Neutrophil (primary cell): ENCODE measurements at regions not wholly inside any gene's neighbourhood (a gene's known extent, or its start where the extent isn't known, plus 50 kb on each side); places are given as distances from the start of the nearest gene placed in this dataset.

ENCODE experiments used
- H3K27ac ChIP-seq: fragments of 200-600 bp; sonication (generic); 2 replicates; pipeline ENCODE4 v1.5.1; 2016; ENCODE audit warnings: mild to moderate bottlenecking, moderate library complexity
- H3K27me3 ChIP-seq: fragments of 200-600 bp; sonication (generic); 2 replicates; pipeline ENCODE4 v1.6.0; 2016; ENCODE audit warnings: mild to moderate bottlenecking
- H3K36me3 ChIP-seq: fragments of 200-600 bp; sonication (generic); 2 replicates; pipeline ENCODE4 v1.5.1; 2017
- H3K4me1 ChIP-seq, 2 experiments: fragments of 200-600 bp in 1 of 2; sonication (generic) in 1 of 2; 1 replicate in 1 of 2; 2 replicates in 1 of 2; pipeline versions ENCODE4 v1.5.1 to v1.6.1; 2013 to 2016; ENCODE audit warnings: low read depth in 1 of 2, low read length in 1 of 2, mild to moderate bottlenecking in 1 of 2, moderate library complexity in 1 of 2; ENCODE audit not compliant: control insufficient read depth in 1 of 2, insufficient read depth in 1 of 2
- H3K4me3 ChIP-seq, 2 experiments: fragments of 200-600 bp in 1 of 2; sonication (generic) in 1 of 2; 1 replicate in 1 of 2; 2 replicates in 1 of 2; pipeline ENCODE4 v1.5.1; 2013 to 2016; ENCODE audit warnings: low read depth in 1 of 2, low read length in 1 of 2, mild to moderate bottlenecking in 1 of 2, moderate library complexity in 1 of 2
- H3K9me3 ChIP-seq: fragments of 200-600 bp; sonication (generic); 2 replicates; pipeline ENCODE4 v1.5.1; 2016
- CTCF ChIP-seq: fragments of 200-600 bp; sonication (generic); IDR thresholded peaks from 2 replicates; pipeline ENCODE4 v1.5.1; 2016; ENCODE audit warnings: antibody characterized with exemption

DNA sequence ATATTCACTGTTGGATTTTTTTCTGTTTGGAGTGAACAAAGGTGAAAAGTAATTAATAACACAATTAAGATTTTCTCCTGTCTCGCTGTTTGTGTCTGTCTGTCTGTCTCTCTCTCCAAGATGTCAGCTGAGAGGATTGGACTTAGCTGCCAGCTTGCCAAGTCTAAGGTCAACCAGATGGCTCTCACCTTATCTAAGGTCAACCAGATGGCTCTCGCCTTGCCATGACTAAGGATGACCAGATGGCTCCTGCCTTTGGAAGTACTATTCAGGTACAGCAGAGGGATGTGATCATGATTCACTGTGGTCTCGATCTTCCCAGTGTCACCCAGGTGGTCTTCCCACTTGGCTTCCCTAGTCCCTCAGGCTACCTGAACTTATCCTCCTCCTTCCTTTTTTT lies 1436.4 kb downstream of the UQCRFS1 start:
- H3K4me3 ChIP-seq = no peak overlapping the region
- H3K9me3 ChIP-seq = no peaks in the 10 kb centered on the region
- no peaks in the 10 kb centered on the region for H3K36me3 ChIP-seq
- peaks cover 19 to 34% of the 10 kb centered on the region in 2 experiments for H3K4me1 ChIP-seq
- no peak for TF ChIP-seq CTCF
- H3K27me3 ChIP-seq = no peaks in the 10 kb centered on the region
- H3K27ac ChIP-seq = no peak overlapping the region

- no peaks in the 10 kb centered on the region for H3K36me3 ChIP-seq
- TF ChIP-seq CTCF = no peak
- H3K9me3 ChIP-seq = no peaks in the 10 kb centered on the region
- no peaks in the 10 kb centered on the region for H3K27me3 ChIP-seq
- no peak overlapping the region for H3K4me3 ChIP-seq
- H3K27ac ChIP-seq = no peak overlapping the region
- peaks cover 14 to 29% of the 10 kb centered on the region in 2 experiments for H3K4me1 ChIP-seq
Observed at GRCh38 chr19:27776020-27776419, 1436.9 kb downstream of the UQCRFS1 start.

- Histone ChIP-seq H3K4me1 (peaks cover 8 to 23% of the 10 kb centered on the region in 2 experiments), H3K4me3 (no peak overlapping the region), H3K27ac (no peak overlapping the region), H3K27me3 (no peaks in the 10 kb centered on the region), H3K9me3 (no peaks in the 10 kb centered on the region), H3K36me3 (no peaks in the 10 kb centered on the region)
- TF ChIP-seq CTCF = no peak
Observed at GRCh38 chr19:27775395-27775794, 1437.6 kb downstream of the UQCRFS1 start.

DNA sequence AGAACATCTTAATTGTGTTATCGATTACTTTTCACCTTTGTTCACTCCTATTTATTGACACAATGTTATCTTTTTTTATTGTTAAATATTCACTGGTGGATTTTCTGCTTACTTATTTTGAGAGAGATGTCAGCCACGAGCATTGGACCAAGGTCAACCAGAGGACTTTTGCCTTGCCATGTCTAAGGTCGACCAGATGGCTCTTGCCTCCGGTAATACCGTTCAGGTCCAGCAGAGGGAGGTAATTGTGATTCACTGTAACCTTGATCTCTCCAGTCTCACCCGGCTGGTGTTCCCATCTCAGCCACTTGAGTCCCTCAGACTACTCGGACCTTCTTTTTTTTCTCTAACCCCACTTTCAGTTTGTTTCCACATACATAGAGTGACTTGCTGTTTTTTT lies 1438.1 kb downstream of the UQCRFS1 start:
- TF ChIP-seq CTCF = peak; percentile 57
- Histone ChIP-seq H3K4me3 (no peak overlapping the region), H3K27ac (no peak overlapping the region), H3K36me3 (no peaks in the 10 kb centered on the region), H3K9me3 (no peaks in the 10 kb centered on the region), H3K27me3 (no peaks in the 10 kb centered on the region), H3K4me1 (peaks cover 4 to 17% of the 10 kb centered on the region in 2 experiments)

GRCh38 chr19:27774337-27774736 lies 1438.6 kb downstream of the UQCRFS1 start:
- no peak for TF ChIP-seq CTCF
- Histone ChIP-seq H3K27ac (no peak overlapping the region), H3K9me3 (no peaks in the 10 kb centered on the region), H3K4me1 (peaks cover 0 to 12% of the 10 kb centered on the region in 2 experiments), H3K36me3 (no peaks in the 10 kb centered on the region), H3K4me3 (no peak overlapping the region), H3K27me3 (no peaks in the 10 kb centered on the region)
